ENCODE measurements at regions not wholly inside any gene's neighbourhood (a gene's known extent, or its start where the extent isn't known, plus 50 kb on each side); places are given as distances from the start of the nearest gene placed in this dataset.

DNA sequence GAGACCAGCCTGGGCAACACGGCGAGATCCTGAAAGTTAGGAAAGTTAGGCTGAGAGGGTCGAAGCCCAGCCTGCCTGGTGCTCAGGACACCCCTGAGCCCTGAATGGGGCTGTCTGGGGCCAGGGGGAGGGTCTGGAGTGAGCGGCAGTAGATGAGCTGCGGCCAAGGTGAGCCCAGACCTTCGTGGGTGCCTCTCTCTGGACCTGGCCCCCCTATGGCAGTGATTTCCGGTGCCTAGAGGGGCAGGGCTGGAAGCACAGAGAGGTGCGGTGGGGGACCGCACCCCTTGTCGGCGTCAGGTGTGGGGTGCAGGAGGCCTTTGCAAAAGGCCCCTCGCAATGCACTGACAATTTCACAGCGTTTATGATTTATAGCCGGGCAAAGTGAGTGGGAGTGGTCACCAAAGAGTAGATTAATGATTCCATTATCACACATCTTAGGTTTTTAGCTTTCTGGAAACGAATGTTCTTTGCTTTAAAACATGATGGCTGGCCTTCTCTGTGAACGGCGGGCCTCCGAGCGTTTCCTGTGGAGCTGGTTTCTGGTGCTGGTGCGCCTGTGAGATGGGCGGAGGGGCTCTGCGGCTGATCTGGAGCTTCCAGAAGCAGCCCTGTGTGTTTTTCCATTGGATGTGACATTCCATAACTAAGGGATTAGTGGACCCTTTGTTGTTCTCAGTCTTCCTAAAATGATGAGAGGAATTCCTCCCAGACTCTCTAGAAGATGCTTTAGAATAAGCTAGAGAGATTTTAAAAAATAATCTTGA is 171.0 kb upstream of the ZNF32 start:
- DNase-seq (ENCODE audit: low read depth), result no peak

DNA sequence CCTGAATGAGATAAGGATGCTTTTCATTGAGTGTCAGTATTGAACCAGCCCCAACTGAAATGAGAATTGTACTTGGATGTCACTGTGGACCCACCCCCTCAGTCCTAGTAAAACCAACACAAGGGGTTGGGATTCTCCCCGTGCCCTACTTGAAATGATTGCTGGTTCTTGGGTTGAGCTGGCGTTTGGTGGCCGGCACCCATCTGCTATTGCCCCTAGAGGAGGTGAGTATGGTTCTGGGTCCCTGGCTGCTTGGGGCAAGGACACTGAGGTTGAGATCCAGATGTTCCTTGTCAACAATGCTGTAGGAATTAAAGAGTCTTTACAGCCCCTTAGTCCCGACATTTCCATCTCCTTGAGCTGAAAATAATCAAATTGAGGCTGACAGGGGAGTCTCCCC is 170.0 kb upstream of the ZNF32 start:
- DNase-seq (ENCODE audit: low read depth), result no peak

DNA sequence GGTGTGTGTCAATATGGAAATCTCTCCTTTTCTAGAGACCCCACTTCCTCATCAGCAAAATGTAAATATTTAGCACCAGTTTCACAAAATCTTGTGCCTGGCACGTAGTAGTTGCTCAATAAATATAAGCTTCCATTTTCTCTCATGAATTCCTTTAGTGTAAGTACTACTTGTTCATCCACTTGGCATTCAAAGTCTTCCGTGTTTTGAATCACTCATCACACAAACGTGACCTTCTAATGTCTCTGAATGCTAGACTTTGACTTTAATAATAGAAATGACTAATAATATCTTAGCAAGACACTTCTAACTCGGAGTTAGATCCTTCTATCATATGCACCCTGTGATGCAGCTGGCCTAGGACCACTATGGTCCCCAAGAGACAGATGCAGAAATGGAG is 168.7 kb upstream of the ZNF32 start:
- DNase-seq (ENCODE audit: low read depth), result peak; percentile 93

DNA sequence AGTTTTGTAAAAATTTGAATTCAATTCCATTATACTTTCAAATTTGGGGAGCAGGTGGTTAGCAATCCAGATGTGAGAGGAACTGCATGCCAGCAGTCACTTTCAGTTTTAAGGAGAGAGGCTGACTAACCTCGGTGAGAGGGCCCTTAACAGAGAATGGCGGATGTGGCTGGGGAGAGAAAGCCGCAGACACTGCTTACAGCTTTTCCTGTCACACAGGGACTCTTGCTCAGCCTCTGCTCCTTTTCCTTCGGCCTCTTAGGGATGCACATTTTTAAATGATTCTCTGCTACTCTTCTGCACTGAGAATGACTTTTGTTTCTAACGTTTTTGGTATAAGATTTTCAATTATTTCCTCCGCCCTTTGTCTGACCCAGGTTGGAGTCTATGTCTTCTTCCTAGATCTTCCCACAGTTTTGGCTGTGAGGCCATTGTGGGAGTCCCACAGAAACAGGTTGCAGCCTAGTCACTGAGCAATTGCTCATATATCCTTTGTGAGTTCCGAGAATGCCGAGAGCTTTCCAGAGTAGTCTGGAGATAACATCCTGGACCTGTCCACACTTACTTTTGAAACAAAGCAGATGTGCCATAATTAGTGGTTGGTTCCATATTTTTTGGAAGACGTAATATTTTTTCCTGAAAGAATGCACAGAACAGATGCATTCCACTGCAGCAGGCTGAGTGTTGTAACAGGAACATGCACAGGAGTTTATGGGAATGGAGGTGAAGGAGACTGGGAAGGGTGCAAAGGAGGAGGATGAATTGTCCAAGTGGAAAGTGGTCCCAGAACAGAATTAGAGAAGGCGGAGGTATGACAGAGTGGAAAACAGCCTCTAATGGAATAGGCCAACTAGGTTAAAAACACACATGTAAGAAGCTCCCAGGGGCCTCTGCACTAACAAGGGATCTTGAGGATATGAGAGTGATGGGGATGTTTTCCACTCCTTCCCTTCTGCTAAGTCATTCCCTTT is 168.0 kb upstream of the ZNF32 start:
- peak; percentile 99 for DNase-seq (ENCODE audit: low read depth)

DNA sequence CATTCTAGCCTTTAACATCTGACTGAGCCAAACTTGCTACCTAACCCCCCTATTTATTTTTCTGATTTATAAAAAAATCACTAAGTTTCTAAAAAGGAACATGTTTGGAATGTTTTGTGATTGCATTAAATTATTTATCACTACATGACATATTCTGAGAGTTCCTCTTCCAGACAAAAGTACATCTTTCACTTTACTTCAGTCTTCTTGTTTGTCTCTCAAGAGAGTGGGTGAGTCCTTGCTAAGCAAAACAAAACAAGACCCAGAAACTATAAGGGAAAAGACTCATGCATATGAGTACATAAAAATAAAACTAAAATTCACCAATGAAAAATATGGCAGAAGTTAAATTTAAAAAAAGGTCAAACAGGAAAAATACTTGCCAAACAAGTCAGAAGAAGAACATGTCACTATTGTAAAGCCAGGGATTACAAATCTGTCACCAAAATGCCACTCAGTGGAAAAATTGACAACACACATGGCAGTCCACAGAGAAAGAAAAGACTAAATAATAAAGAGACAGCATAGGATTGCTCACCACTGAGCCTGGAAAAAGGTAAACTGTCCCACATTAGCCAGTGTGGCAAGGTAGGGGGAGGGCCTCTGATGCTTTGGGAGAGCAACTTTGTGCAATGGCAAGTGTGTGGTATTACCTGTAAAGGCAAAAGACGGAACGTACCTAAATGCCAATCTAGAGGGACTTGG is 166.7 kb upstream of the ZNF32 start:
- no peak for DNase-seq (ENCODE audit: low read depth)

DNA sequence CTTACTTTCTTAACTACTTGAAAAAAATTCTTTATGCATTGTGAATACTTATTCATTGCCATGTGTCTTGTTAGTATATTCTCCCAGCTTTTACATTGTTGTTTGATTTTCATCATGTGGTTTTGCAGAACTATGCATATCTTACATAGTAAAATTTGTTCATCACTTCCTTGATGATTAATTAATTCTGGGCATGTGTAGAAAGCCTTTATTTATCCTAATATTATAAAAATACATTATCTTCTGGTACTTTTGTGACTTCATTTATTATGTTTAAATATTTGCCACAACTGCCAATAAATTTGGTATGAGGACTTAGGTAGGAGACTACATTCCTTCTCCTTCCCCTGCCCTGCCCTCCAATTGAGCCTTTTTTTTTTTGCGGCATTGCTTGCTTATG is 166.0 kb upstream of the ZNF32 start:
- peak; percentile 38 for DNase-seq (ENCODE audit: low read depth)

DNA sequence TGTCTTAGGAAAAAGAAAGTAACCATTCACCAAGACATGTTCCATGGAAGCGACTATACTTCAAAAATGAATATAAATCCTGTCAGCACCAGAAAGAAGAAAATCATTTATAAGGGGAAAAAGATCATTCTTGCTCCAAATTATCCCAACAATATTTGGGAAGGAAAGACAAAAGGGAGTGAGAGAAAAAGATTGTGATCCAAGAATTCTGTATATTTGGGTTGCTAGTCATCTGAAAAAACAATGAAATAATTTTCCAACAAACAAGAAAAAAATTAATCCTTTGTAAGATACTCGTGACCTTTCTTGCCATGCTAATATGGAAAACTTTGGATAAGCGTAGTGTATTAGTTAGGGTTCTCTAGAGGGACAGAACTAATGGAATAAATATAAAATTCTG is 163.2 kb upstream of the ZNF32 start:
- no peak for DNase-seq (ENCODE audit: low read depth)

DNA sequence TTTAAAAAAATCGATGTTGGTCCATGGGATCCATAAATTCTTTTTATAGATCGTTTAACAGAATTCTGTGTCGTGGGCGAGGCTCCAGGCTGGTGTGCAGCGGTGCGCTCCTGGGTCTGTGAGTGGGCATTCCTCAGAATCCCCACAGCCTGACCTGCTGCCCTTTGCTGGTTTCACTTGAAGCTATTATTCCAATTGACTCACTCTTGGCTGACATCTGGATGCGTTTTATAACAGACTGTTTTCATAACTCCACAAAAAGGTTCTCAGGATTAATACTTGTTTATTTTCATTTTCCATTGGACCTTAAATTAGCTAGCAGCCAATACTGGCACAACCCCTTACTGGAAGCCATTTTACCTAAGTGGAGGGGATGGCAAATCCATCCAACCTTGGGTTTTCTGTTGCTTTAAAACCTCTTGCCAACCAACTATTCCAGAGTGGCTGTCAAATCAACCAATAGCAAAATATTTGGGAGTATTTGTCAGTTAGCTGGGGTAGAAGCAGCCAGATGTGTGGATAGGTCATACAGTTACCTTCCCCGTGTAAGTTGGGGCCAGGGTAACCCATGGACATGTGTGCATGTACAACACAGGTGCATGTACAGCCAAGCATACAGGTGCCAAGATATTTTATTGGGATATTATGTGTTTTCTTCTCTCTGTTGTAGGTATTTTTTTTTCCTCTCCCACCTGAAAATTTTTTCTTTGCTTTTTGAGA is 160.7 kb upstream of the ZNF32 start:
- DNase-seq (ENCODE audit: low read depth), result peak; percentile 93

DNA sequence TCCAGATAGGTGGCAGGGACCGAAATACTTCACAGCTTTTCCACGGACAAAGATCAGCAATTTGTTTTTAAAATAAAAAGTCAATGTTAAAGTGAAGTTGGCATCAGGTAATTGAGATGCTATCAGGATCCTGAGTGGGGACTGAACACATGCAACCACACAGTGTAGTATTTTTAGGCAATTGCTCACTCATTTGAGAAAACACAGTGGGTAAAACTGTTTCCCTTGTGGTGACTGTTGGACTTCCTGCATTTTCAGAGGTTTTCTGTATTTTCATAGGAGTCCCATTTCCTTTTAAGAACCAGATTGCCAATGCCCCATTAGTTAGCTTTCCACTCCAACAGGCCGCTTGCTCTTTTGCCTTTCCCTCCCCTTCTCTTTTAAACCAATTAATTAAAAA is 159.5 kb upstream of the ZNF32 start:
- no peak for DNase-seq (ENCODE audit: low read depth)

DNA sequence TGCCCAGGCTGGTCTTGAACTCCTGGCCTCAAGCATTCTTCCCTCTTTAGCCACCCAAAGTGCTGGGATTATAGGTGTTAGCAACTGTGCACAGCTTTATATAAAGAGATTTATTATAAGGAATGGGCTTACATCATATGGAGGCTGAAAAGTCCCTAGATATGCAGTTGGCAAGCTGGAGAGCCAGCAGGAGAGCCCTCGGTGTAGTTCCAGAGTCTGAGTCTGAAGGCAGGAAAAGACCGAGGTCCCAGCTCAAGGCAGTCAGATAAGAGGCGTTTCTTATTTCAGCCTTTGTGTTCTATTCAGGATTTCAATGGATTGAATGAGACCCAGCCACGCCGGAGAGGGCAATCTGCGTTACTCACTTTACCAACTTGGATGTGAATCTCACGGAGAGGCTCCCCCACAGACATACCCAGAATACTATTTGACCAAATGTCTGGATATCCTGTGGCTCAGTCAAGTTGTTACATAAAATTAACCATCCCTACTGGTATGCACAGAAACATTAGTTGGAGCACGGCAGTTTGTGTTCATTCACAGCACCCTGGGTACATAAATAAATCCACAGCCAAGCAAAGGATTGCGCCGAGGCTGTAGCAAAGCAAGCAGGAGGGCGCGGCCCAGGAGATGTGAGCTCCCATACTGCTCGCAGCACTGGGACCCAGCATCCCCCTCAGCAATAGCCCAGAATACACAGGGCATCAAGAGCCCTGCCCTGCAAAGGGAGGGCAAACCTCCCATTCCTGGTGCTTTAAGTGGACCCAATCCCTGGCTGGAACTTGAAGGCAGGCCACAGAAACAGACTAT is 158.4 kb upstream of the ZNF32 start:
- DNase-seq (ENCODE audit: low read depth), result no peak

DNA sequence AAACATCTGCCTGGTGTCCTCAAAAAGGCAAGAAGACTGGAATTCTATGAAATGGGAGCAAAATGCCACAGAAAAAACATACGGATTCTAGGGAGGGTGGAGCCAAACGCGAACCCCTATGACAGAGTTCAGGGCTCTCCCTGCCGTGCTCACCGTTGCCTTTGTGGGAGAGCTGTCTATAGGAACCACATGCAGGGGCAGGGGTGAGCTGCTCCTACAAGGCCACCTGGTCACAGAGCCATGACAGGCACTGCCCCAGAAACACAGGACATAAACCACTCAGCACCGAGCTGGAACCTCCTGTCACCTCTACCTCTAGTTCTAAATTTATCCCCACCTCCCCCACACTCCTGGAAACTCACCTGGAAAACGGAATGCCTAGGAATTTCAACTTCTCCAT is 155.1 kb upstream of the ZNF32 start:
- DNase-seq (ENCODE audit: low read depth), result no peak

DNA sequence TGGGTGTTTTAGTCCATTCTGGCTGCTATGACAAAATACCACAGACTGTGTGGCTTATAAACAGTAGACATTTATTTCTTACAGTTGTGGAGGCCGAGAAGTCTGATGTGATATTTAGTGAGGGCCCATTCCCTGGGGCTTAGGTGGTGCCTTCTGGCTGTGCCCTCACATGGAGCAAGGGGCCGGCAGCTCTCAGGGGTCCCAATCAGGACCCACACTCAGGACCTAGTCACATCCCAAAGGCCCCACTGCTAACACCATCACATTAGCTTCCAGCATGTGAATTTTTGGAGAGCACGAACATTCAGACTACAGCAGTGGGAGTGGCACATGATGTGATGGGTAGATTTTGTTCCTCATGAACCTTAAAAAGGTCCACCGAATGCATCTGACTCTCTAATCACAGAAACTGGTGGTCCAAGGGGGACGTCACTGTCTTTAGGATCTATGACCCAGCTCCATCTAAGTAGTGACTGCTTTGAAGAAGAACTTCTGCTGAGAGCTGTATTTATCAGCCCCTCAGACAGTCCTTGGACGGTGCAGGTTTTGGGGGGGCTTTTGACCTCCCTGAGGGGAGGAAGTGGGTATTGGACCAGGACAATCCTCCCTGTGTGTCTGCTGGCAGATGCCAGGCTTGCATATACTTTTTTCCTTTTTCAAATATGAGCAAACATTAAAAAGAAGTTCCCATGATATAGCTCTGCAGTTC is 154.5 kb upstream of the ZNF32 start:
- no peak for DNase-seq (ENCODE audit: low read depth)

DNA sequence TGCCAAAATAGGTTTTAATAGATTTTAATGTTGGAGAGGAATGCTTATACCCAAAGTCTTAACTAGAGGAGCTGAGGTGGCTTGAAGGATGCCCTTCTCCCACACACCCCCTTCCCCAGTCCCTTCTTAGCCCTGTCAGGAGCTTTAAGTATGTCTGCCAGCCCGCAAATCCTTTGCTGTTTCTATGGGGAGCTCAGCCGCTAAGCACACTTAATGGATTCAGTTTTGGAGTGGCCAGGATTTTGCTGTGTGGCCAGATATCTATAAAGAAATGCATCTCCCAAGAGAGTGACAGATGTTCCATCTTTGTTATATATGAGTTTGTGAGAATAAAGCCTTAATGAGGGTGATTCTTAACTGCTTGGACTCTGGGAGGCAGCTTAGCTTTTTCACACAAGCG is 152.9 kb upstream of the ZNF32 start:
- DNase-seq (ENCODE audit: low read depth), result no peak

DNA sequence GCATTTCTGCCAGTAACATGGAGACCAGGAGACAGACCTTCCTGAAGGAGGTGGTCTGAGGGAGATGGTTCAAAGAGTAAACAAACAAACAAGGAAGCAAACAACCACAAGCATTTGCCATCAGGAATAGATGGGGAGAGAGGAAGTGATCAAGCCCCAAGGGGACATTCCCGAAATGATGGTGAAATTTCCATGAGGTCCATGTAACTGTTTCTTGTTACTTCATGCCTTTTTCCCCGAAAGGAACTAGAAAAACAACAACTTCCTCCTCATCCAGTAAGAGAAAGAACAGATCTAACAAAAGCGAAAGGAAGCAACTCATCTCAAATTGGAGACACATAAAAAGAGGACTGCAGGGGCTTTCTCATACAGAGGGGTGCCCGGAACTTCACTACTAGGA is 152.5 kb upstream of the ZNF32 start:
- DNase-seq (ENCODE audit: low read depth), result no peak

DNA sequence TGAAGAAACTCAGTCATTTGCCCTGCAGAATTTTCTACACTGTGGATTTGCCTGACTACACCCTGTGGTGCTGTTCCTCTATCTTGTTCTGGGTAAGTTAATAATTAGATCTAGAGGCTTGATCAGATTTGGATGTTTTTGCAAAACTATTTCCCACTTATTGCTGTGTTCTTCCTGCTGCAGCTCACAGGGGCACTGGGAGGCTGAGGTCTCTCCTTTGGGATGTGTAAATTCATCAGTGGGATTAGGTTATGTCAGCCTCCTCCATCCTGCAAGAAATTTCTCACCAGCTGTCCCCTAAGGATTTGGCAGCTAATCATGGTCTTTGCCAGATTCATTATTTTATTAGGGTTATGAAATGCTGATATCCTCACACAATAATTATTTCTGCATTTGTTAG is 148.1 kb upstream of the ZNF32 start:
- DNase-seq (ENCODE audit: low read depth), result peak; percentile 35

DNA sequence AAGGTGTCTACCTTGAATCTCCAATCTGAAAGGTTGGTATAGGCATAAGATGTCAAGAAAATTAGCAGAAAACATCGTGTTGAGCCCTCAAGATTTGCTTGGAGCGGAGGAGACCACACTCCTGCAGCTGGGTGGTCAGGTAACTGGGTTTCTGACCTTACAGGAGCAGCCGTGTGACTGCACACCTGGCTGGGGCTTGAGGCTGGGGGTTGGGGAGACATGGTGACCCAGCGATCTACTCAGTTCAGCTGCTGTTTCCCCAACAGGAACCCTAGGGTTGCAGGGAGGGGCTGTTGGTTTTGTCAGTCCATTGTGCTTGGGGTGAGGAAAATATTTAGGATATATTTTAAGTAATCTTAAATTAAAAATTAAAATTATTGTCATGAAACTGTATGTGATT is 147.0 kb upstream of the ZNF32 start:
- no peak for DNase-seq (ENCODE audit: low read depth)

DNA sequence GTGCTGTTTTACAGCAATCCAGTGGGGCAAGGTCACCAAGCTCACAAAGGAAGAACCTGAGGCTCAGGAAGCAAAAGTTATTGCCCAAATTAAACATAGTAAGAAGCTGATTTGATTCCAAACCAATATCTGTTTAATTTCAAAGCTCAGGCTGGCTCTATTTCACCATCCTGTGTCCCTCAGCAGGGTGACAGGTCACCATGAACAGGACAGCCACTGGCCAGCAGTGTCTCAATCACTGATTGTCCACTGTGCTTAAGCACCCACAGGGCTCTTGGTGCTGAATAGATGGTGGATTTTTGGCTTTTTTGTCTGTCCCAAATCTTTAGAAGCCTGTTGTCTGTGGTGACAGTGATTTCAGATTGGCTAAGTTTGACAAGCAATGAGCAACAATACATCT is 146.4 kb upstream of the ZNF32 start:
- no peak for DNase-seq (ENCODE audit: low read depth)

DNA sequence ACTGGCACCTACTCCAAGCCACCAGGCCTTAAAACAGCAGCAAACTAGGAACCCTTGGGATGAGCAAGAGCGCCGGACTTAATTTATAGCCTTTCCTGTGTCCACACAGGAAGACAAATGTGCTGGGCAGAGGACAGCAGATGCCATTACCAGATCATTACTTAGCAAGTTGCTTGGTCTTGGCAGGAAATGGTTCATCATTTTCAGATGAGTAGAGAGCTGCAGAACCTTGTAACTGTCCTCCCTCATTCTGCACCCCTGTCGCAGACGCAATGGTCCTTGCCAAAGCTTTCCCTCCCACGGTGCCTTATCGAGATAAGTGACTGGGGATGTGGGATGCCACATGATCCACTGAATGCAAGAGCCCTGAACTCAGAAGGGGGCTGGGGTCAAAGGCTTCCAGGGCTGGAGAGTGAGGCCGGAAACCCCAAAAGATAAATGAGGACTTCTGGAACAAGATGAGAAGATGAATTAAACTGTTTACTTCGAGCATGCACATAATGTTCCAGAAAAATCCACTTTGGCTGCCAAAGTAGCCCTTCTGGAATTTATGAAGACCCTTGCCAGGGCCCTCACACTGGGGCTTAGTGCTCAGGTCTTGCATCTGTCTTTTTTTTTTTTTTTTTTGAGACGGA is 145.6 kb upstream of the ZNF32 start:
- peak; percentile 99 for DNase-seq (ENCODE audit: low read depth)

DNA sequence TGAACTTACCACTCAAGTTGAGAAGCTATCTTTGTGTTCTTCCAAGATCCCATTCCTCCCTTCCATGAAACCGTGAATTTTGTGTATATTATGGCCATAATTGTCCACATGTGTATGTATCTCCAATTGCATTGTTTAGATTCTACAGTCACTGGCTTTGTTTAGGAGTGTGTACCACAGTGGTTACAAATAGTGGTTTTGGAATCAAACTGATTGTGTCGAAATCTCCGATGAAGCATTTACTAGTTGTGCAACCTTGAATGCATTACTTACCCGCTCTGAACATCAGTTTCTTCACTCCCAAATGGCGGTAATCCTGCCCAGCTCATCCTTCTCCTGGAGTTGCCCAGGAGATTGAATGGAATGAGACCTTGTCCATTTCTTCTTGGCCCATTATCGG is 145.0 kb upstream of the ZNF32 start:
- peak; percentile 95 for DNase-seq (ENCODE audit: low read depth)

DNA sequence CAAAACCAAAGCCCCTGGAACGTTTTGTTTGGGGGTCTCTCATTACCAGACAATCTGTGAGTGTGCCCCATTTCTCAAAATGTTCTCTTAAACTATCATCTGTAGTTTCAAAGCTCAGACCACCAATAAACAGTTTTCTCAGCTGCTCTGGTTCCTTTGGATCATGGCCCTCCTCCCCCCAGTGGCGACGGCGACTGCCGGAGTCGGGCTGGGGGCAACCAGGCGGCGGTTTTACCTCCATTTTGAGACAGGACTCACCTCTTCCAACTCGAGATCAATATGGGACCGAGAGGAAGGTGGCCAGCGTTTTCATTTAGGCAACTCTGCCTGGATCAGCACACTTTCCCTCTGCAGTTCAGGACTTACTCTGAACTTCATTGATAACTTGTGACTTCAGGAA is 141.5 kb upstream of the ZNF32 start:
- no peak for DNase-seq (ENCODE audit: low read depth)
